ENCODE measurements at regions not wholly inside any gene's neighbourhood (a gene's known extent, or its start where the extent isn't known, plus 50 kb on each side); places are given as distances from the start of the nearest gene placed in this dataset.

DNA sequence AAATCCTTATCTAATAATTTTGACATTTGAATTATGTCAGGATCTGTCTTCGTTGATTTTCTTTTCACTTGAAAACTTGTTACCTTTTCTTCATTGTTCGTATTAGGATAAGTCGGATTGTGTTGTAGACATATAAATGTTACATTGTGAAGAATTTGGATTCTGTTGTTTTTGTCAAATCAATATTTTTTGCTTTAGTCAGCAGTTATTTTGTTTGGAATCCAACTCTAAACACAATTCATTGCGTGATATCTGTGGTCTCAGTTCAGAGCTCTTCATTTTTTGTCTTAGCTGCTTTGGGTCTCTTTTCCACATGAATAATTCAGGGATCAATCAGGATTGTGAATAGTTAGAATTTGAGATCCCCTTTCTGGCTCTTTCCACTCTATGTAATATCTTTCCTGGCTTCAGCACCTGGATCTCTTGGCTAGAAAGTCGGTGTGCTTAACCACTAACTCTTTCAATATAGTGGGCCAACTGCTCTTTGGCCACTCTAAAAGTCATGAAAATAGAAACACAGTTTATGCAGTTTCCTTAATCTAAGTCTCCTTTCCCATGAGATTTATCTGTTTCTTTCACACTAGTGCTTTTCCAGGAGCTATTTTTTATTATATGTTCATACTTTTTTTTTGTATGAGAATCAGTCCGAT is 2494.2 kb upstream of the PCDH20 start:
- no peak for DNase-seq
- H3K27ac Mint-ChIP-seq, result no peak overlapping the region
- TF ChIP-seq, protein P1, sequence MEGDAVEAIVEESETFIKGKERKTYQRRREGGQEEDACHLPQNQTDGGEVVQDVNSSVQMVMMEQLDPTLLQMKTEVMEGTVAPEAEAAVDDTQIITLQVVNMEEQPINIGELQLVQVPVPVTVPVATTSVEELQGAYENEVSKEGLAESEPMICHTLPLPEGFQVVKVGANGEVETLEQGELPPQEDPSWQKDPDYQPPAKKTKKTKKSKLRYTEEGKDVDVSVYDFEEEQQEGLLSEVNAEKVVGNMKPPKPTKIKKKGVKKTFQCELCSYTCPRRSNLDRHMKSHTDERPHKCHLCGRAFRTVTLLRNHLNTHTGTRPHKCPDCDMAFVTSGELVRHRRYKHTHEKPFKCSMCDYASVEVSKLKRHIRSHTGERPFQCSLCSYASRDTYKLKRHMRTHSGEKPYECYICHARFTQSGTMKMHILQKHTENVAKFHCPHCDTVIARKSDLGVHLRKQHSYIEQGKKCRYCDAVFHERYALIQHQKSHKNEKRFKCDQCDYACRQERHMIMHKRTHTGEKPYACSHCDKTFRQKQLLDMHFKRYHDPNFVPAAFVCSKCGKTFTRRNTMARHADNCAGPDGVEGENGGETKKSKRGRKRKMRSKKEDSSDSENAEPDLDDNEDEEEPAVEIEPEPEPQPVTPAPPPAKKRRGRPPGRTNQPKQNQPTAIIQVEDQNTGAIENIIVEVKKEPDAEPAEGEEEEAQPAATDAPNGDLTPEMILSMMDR (IDR thresholded peaks at IDR 0.05), result no peak
- H3K4me1 Mint-ChIP-seq (ENCODE audit: low read depth), result no peaks in the 10 kb centered on the region
- no peak overlapping the region for H3K4me3 Mint-ChIP-seq
- no peaks in the 10 kb centered on the region for H3K27me3 Mint-ChIP-seq (ENCODE audit: insufficient read depth)
- H3K36me3 Mint-ChIP-seq (ENCODE audit: low read depth), result no peaks in the 10 kb centered on the region
- H3K9me3 Mint-ChIP-seq, result no peaks in the 10 kb centered on the region; the same call in 1 of the 2 replicates

DNA sequence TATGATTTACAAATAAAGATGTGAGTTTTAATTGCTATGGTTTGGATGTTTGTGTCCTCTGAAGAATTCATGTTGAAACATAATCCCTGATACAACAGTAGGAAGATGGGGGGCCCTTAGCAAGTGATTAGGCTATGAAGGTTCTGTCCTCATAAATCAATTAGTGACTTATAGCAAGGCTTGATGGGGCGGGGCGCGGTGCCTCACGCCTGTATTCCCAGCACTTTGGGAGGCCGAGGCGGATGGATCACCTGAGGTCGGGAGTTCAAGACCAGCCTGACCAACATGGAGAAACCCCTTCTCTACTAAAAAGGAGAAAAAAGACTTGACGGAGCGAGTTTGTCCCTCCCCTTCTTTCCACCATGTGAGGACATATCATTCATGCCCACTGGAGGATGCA is 2486.5 kb upstream of the PCDH20 start:
- no peak for DNase-seq
- Mint-ChIP-seq H3K4me1 (ENCODE audit: low read depth) (no peaks in the 10 kb centered on the region), H3K36me3 (ENCODE audit: low read depth) (no peaks in the 10 kb centered on the region), H3K27me3 (ENCODE audit: insufficient read depth) (no peaks in the 10 kb centered on the region), H3K4me3 (no peak overlapping the region), H3K27ac (no peak overlapping the region), H3K9me3 (no peaks in the 10 kb centered on the region)
- TF ChIP-seq, protein P1 (IDR thresholded peaks at IDR 0.05), result no peak

DNA sequence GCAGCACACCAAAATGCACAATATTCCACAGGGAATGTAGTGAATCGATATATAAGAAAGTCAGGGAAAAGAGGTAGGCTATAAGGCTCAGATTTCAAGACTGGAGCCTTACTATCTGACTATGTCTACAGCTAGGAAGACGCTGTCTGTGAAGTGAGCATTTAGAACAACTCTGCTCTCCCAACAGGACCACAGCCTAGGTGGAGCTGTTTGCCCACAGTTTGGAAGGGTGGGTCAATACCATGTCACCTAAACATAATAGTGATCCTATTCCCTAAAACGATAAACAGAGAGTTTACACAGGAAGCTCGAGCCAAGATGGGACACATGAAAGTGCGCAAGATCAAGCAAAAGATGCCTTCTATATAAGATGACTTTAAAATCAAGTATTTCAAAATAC is 2486.0 kb upstream of the PCDH20 start:
- Mint-ChIP-seq H3K27me3 (ENCODE audit: insufficient read depth) (no peaks in the 10 kb centered on the region), H3K4me1 (ENCODE audit: low read depth) (no peaks in the 10 kb centered on the region), H3K36me3 (ENCODE audit: low read depth) (no peaks in the 10 kb centered on the region), H3K9me3 (no peaks in the 10 kb centered on the region), H3K27ac (no peak overlapping the region), H3K4me3 (no peak overlapping the region)
- TF ChIP-seq, protein P1 (IDR thresholded peaks at IDR 0.05), result no peak
- no peak for DNase-seq

DNA sequence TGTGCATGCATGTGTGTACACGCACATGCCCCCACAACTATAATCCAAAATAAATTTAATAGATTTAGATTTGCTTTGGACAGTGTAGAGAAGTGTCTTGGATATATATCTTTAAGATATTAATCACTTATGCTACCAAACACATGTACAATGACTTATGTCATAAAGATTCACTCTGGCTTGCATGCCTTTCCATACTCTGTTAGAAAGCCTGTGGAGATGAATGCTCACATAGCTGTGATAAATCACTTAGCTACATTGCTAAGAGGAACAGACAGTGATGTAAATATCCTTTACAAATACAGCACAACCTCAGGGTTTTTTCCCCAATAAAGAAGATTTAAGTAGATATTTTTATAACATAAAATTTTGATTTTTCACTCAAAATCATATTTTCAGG is 2484.8 kb upstream of the PCDH20 start:
- Mint-ChIP-seq H3K4me3 (no peak overlapping the region), H3K36me3 (ENCODE audit: low read depth) (no peaks in the 10 kb centered on the region)

DNA sequence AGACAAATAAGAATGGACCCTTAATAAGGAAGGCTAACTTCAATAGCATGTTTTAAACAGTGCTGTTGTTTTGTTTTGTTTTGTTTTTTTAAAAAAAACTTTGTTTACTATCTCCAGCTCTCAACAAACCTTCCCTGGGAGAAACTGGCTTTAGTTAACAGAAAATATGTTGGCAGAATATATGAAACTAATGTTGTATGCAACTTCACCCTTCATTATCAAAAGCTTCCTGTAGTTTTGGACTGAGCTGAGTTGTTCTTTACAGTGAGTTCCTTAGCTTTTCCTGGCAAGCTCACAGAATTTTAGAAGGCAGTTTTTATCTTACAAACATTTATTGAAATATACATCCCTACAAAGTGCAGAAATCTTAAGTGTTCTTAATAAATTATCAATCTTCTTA is 2480.7 kb upstream of the PCDH20 start:
- H3K36me3 Mint-ChIP-seq (ENCODE audit: low read depth), result no peaks in the 10 kb centered on the region
- no peaks in the 10 kb centered on the region for H3K27me3 Mint-ChIP-seq (ENCODE audit: insufficient read depth)
- DNase-seq, result no peak
- H3K4me3 Mint-ChIP-seq, result no peak overlapping the region
- TF ChIP-seq, protein P1 (IDR thresholded peaks at IDR 0.05), result no peak
- H3K4me1 Mint-ChIP-seq (ENCODE audit: low read depth), result no peaks in the 10 kb centered on the region
- H3K27ac Mint-ChIP-seq, result no peak overlapping the region
- no peaks in the 10 kb centered on the region for H3K9me3 Mint-ChIP-seq

More for the DNA sequence above, 2484.8 kb upstream of the PCDH20 start:
- Mint-ChIP-seq H3K4me1 (ENCODE audit: low read depth) (no peaks in the 10 kb centered on the region), H3K27ac (no peak overlapping the region), H3K27me3 (ENCODE audit: insufficient read depth) (no peaks in the 10 kb centered on the region), H3K9me3 (no peaks in the 10 kb centered on the region)
- TF ChIP-seq, protein P1 (IDR thresholded peaks at IDR 0.05), result no peak
- DNase-seq, result no peak
